GM12801 (cell line): ENCODE measurements at regions not wholly inside any gene's neighbourhood (a gene's known extent, or its start where the extent isn't known, plus 50 kb on each side); places are given as distances from the start of the nearest gene placed in this dataset.

ENCODE experiments used
- TF ChIP-seq, protein P1 (sequence below): IDR thresholded peaks from one replicate; pipeline ENCODE4 v1.5.1; 2011; ENCODE audit warnings: control low read depth; ENCODE audit not compliant: insufficient read length; ENCODE audit errors: extremely low read depth

DNA sequence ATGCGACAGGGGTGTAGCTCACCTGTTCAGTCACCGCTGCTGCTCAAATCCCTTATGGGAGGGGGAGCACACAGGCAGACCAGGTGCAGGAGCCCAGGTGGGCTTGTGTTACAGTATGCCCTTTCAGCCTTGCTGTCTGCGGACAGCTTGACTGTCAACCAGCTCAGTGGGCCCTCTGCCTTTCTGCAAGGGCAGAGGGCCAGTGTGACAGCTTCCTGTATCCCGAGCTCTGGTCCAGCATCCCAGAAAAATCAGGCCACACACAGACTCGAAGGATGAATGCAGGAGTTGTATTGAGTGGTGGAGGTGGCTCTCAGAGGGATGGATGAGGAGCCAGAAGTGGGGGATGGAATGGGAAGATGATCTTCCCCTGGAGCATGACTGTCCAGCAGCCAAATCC, 172.2 kb downstream of the C5orf15 start:
- TF ChIP-seq, protein P1, sequence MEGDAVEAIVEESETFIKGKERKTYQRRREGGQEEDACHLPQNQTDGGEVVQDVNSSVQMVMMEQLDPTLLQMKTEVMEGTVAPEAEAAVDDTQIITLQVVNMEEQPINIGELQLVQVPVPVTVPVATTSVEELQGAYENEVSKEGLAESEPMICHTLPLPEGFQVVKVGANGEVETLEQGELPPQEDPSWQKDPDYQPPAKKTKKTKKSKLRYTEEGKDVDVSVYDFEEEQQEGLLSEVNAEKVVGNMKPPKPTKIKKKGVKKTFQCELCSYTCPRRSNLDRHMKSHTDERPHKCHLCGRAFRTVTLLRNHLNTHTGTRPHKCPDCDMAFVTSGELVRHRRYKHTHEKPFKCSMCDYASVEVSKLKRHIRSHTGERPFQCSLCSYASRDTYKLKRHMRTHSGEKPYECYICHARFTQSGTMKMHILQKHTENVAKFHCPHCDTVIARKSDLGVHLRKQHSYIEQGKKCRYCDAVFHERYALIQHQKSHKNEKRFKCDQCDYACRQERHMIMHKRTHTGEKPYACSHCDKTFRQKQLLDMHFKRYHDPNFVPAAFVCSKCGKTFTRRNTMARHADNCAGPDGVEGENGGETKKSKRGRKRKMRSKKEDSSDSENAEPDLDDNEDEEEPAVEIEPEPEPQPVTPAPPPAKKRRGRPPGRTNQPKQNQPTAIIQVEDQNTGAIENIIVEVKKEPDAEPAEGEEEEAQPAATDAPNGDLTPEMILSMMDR: no peak

DNA sequence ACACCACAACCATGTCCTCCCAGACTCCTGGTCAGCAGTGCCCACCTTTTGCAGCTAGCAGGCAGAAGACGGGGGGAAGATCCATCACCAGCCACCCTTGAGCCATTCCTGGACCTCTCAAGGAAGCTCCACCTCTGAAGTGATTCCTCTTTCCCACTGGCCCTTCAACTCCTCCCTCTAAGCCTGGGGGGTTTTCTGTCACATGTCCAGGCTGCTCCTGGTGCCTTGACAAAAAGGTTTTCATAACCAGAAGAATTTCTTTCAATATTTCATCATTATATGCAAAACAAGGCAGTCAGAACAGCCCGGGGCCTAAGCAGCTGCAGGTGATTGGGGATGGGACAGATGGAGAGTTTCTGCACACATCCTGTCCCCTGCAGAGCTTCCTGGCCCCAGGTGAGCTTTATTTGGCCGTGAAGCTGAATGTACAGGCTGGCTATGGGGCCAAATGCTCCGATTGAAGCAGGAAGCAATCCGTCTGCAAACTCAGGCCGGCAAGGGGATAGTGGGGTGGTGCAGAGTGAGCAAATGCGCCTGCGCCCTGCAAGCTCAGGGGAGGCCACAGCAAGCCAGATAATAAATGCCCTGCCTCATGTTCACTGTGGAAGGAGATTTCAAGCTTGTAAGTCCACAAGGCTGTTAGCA, 173.5 kb downstream of the C5orf15 start:
- TF ChIP-seq, protein P1: no peak

DNA sequence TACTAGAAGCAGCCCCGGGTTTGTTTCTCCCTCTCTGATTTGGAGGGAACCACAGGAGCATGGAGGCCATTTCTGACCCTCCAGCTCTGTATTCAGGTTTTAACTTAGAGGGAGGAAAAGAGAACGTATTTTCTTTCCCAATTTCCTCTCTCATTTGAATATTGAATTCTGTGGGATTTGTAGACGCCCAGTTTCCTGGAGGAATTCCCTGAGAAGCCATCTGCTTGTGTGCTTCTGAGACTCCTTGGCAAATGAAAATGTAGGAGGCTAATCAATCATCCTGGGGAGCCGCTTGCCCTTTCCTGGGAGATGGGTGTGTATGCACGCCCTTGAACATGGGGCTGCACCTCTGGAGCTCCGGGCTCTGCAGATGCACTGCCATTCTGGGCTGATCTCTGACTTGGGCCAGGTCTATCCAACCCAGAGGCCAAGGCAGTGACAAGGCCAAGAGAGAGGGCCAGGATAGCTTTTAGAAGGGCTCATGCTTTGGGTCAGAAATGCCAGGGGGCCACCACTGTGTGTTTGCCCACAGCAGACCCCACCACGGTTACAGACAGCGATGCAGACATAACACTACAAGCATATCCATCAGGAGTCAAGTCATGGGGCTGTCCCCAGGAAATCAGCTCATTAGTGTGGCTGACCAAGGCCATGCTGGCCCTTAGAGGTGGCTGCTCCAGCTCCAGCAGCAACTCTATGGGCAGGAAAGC, 174.5 kb downstream of the C5orf15 start:
- TF ChIP-seq, protein P1: no peak

DNA sequence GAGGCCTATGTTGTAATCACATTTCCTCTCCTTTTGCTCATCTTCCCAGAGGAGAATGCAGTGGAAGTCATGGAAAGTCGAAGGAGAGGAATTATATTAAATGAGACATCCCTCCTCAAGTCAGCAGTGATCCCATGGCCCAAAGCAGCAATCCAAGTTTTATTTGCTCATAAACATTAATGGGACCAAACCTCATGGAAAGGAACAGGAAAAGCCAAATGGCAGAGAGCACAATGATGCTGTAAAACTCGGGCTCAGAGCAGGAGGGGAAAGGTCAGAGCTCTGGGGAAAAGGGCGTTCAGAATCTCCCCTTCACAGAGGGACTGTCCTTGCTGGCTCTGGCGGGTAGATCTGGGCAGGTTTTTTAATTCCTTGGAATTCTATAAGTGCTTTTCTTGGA, 175.8 kb downstream of the C5orf15 start:
- TF ChIP-seq, protein P1: no peak

DNA sequence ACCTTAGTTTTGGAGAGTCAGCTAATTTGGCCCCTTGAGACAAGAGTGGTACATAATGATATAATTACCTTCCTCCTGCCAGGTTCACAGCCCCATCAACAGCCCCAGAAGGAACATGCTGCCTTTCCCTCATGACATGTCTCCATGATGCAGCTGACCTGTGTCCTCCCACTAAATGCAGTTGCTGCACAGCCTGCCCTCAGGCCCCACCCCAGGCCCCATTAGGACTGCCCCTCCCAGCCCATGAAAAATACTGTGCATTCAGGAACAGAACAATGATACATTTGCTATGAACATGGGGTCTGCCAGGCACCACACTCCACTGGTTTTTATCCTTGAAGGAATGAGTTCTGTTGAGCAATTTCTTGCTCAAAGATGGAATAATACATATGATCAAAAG, 176.4 kb downstream of the C5orf15 start:
- TF ChIP-seq, protein P1: no peak

DNA sequence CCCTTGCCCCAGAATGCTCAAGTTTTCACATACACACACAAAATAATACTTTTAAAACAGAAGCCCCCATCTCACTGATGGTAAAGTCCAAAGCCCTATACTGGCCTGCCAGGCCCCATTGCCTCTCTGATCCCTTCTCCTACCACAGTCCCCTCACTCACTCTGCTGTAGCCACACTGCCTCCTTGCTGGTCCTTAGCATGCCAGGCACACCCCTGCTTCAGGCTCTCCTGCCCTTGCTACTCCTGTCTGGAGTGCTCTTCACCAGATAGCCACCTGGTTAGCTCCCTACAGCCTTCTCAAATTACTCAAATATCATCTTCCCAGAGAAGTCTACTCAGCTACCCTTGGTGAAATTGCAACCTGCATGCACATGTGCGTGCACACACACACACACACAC, 177.5 kb downstream of the C5orf15 start:
- TF ChIP-seq, protein P1: no peak

DNA sequence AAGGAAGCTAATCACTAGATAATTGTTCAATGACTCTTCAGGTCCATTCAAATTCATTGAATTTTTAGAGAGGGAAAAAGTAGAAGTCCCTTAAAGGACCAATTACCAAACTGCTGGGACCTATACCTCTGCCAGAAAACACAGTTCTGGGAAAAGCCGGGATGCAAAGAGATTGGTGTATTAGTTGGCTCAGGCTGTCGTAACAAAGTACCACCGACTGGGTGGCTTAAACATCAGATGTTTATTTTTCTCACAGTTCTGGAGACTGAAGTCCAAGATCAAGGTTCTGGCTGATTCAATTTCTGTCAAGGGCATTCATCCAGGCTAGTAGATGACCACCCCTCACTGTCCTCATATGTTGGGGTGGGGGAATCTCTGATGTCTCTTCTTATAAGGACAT, 177.1 kb upstream of the FSTL4 start:
- TF ChIP-seq, protein P1: no peak
